Sigmoid colon (tissue), 4 donors: ENCODE measurements at regions not wholly inside any gene's neighbourhood (a gene's known extent, or its start where the extent isn't known, plus 50 kb on each side); places are given as distances from the start of the nearest gene placed in this dataset.

Experiments
- CTCF ChIP-seq, 4 experiments: fragments of 450-650 bp in 3 of 4; fragments of 200-600 bp in 1 of 4; IDR thresholded peaks; one replicate each; pipeline ENCODE4 v1.5.1; 2016 to 2019; ENCODE audit warnings: antibody characterized with exemption in 4 of 4, mild to moderate bottlenecking in 3 of 4, moderate library complexity in 2 of 4
- EP300 ChIP-seq, 4 donors: sonication (generic); formaldehyde crosslinking; IDR thresholded peaks; one replicate each; pipeline ENCODE4 v1.6.1; 2017; ENCODE audit warnings: antibody characterized with exemption in 4 of 4
- POLR2A ChIP-seq, 2 donors: fragments of 450-650 bp; IDR thresholded peaks; one replicate each; pipeline ENCODE4 v1.6.1; 2016; ENCODE audit warnings: antibody characterized with exemption in 2 of 2, mild to moderate bottlenecking in 2 of 2, moderate library complexity in 2 of 2
- POLR2AphosphoS5 ChIP-seq, 4 donors: sonication (generic); formaldehyde crosslinking; IDR thresholded peaks; one replicate each; pipeline ENCODE4 v1.6.1; 2017; ENCODE audit warnings: antibody characterized with exemption in 4 of 4

GRCh38 chr10:121240556-121240955 lies 357.7 kb downstream of the FGFR2 start:
- TF ChIP-seq CTCF (IDR thresholded peaks at IDR 0.05) (no peak), POLR2A (IDR thresholded peaks at IDR 0.05) (no peak), POLR2AphosphoS5 (IDR thresholded peaks at IDR 0.05) (no peak), EP300 (IDR thresholded peaks at IDR 0.05) (no peak)
